ENCODE measurements at regions not wholly inside any gene's neighbourhood (a gene's known extent, or its start where the extent isn't known, plus 50 kb on each side); places are given as distances from the start of the nearest gene placed in this dataset.
"Not testable (repeated sequence)": the region's sequence is repeated elsewhere in the genome, so short reads cannot be mapped to it uniquely, and the experiment has no call there.

GRCh38 chr2:144770616-144771230, 250.8 kb upstream of the ZEB2 start:
- no peak for DNase-seq (ENCODE audit: low read depth in 1 of 2, low spot score in 1 of 2)
- Histone ChIP-seq H3K4me3 (replicated peaks; ENCODE audit: insufficient read depth, low read length) (no peak overlapping the region), H3K27ac (replicated peaks) (no peak overlapping the region), H3K27me3 (ENCODE audit: insufficient read depth, poor library complexity, severe bottlenecking) (no peaks in the 10 kb centered on the region)
- no peak for TF ChIP-seq GABPA (IDR thresholded peaks at IDR 0.05; ENCODE audit: low read depth)
- no peak for TF ChIP-seq SPI1 (IDR thresholded peaks at IDR 0.05; ENCODE audit: borderline replicate concordance, low read depth)
- TF ChIP-seq CTCF (IDR thresholded peaks at IDR 0.05; ENCODE audit: insufficient read depth, low read length): no peak
- no peak for TF ChIP-seq REST (IDR thresholded peaks at IDR 0.05; ENCODE audit: insufficient replicate concordance, low read depth)
- no peak for TF ChIP-seq POLR2AphosphoS5 (IDR thresholded peaks at IDR 0.05; ENCODE audit: low read depth)

GRCh38 chr2:144760939-144761338, 241.0 kb upstream of the ZEB2 start:
- not testable (repeated sequence) for H3K4me3 ChIP-seq (replicated peaks; ENCODE audit: insufficient read depth, low read length); DNase-seq (ENCODE audit: low read depth in 1 of 2, low spot score in 1 of 2); H3K27me3 ChIP-seq (ENCODE audit: insufficient read depth, poor library complexity, severe bottlenecking); H3K27ac ChIP-seq (replicated peaks)

GRCh38 chr2:144759746-144760145, 239.8 kb upstream of the ZEB2 start:
- no peak overlapping the region for H3K27ac ChIP-seq (replicated peaks)
- H3K4me3 ChIP-seq (replicated peaks; ENCODE audit: insufficient read depth, low read length): no peak overlapping the region
- TF ChIP-seq SPI1 (IDR thresholded peaks at IDR 0.05; ENCODE audit: borderline replicate concordance, low read depth) (no peak), REST (IDR thresholded peaks at IDR 0.05; ENCODE audit: insufficient replicate concordance, low read depth) (no peak), CTCF (IDR thresholded peaks at IDR 0.05; ENCODE audit: insufficient read depth, low read length) (no peak), GABPA (IDR thresholded peaks at IDR 0.05; ENCODE audit: low read depth) (no peak), POLR2AphosphoS5 (IDR thresholded peaks at IDR 0.05; ENCODE audit: low read depth) (no peak)
- DNase-seq (ENCODE audit: low read depth in 1 of 2, low spot score in 1 of 2): no peak
- no peaks in the 10 kb centered on the region for H3K27me3 ChIP-seq (ENCODE audit: insufficient read depth, poor library complexity, severe bottlenecking)

GRCh38 chr2:144758196-144758595, 238.3 kb upstream of the ZEB2 start:
- H3K27me3 ChIP-seq (ENCODE audit: insufficient read depth, poor library complexity, severe bottlenecking); DNase-seq (ENCODE audit: low read depth in 1 of 2, low spot score in 1 of 2); H3K27ac ChIP-seq (replicated peaks); H3K4me3 ChIP-seq (replicated peaks; ENCODE audit: insufficient read depth, low read length): not testable (repeated sequence)

GRCh38 chr2:144753416-144753815, 233.5 kb upstream of the ZEB2 start:
- no peaks in the 10 kb centered on the region for H3K27me3 ChIP-seq (ENCODE audit: insufficient read depth, poor library complexity, severe bottlenecking)
- no peak overlapping the region for H3K27ac ChIP-seq (replicated peaks)
- DNase-seq (ENCODE audit: low read depth in 1 of 2, low spot score in 1 of 2): no peak
- TF ChIP-seq GABPA (IDR thresholded peaks at IDR 0.05; ENCODE audit: low read depth): no peak
- no peak for TF ChIP-seq REST (IDR thresholded peaks at IDR 0.05; ENCODE audit: insufficient replicate concordance, low read depth)
- no peak for TF ChIP-seq CTCF (IDR thresholded peaks at IDR 0.05; ENCODE audit: insufficient read depth, low read length)
- no peak for TF ChIP-seq SPI1 (IDR thresholded peaks at IDR 0.05; ENCODE audit: borderline replicate concordance, low read depth)
- TF ChIP-seq POLR2AphosphoS5 (IDR thresholded peaks at IDR 0.05; ENCODE audit: low read depth): no peak
- H3K4me3 ChIP-seq (replicated peaks; ENCODE audit: insufficient read depth, low read length): no peak overlapping the region

Measured in HL-60 (cell line).